ENCODE measurements at regions not wholly inside any gene's neighbourhood (a gene's known extent, or its start where the extent isn't known, plus 50 kb on each side); places are given as distances from the start of the nearest gene placed in this dataset.

DNA sequence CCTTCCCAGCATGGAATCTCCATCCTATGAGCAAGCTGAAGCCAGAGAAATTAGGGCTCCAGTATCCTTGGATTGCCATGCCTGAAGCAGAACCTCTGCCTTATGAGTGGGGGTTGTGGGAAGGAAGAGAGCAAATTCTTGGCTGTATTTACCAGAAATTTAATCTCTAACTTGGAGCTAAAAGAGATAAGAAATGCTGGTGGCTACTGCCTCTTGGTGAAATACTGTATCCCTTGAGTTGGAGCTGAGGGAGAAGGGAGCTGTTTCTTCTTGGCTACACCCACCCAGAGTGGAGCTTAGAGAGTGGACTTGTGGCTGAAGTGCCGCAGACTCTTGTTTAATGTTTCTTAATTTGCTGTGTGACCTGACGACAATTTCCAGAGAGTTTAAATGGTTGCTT is 447.3 kb downstream of the ARHGEF28 start:
- H3K27me3 ChIP-seq (ENCODE audit: control insufficient read depth in 5 of 5, insufficient read depth in 4 of 5, low read length in 5 of 5): no peaks in the 10 kb centered on the region
- no peak overlapping the region for H3K9ac ChIP-seq (ENCODE audit: low read length in 5 of 5)
- H3K9me3 ChIP-seq (ENCODE audit: control insufficient read depth in 5 of 5, low read length in 5 of 5): no peaks in the 10 kb centered on the region
- H3K27ac ChIP-seq (ENCODE audit: low read depth, low read length): no peak overlapping the region
- no peaks in the 10 kb centered on the region for H3K4me1 ChIP-seq (ENCODE audit: control insufficient read depth in 5 of 5, insufficient read depth in 5 of 5, low read length in 5 of 5)
- no peaks in the 10 kb centered on the region for H3K36me3 ChIP-seq (ENCODE audit: control insufficient read depth in 5 of 5, insufficient read depth in 5 of 5, low read length in 5 of 5)
- H3K4me3 ChIP-seq (ENCODE audit: low read depth in 1 of 5, low read length in 5 of 5): no peak overlapping the region

DNA sequence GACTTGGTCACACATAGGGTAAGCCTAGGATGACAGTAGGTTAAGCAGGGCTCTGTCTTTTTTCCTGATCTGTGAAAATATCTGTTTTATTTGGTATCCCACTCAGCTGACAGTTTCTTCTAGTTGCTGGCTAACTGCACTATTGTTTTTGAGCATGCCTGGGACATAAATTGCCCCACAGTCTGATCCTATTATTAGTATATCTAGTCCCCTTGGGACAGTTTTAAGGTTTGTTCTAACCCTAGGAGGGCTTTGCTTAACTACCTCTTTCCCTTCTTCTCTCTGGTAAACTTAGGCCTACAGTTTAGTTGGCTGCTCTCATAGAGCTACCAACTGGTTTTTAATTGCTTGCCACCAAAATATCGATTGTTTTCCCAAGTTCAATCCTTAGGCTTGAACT is 446.6 kb downstream of the ARHGEF28 start:
- H3K36me3 ChIP-seq (ENCODE audit: control insufficient read depth in 5 of 5, insufficient read depth in 5 of 5, low read length in 5 of 5): no peaks in the 10 kb centered on the region
- no peak overlapping the region for H3K27ac ChIP-seq (ENCODE audit: low read depth, low read length)
- no peaks in the 10 kb centered on the region for H3K27me3 ChIP-seq (ENCODE audit: control insufficient read depth in 5 of 5, insufficient read depth in 4 of 5, low read length in 5 of 5)
- no peaks in the 10 kb centered on the region for H3K9me3 ChIP-seq (ENCODE audit: control insufficient read depth in 5 of 5, low read length in 5 of 5)
- no peaks in the 10 kb centered on the region for H3K4me1 ChIP-seq (ENCODE audit: control insufficient read depth in 5 of 5, insufficient read depth in 5 of 5, low read length in 5 of 5)
- no peak overlapping the region for H3K9ac ChIP-seq (ENCODE audit: low read length in 5 of 5)
- no peak overlapping the region for H3K4me3 ChIP-seq (ENCODE audit: low read depth in 1 of 5, low read length in 5 of 5)

DNA sequence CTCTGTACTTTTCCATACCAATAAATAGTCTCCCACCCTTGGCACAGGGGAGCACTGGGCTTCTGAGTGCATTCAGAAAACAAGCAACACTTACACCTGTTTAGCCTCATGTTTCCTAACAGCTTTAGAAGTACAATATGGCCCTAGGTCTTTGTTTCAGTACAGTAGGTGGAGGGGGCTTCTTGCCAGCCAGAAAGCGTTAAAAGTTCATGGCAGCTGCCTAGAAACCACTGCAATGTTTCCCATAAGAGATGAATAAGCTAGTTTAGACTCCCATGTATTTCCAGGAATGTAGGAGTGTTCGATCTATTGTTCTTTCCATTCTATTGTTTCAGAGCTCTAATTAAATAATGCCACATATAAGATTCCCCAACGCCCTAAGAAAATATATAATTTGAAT is 444.8 kb downstream of the ARHGEF28 start:
- Histone ChIP-seq H3K4me1 (ENCODE audit: control insufficient read depth in 5 of 5, insufficient read depth in 5 of 5, low read length in 5 of 5) (no peaks in the 10 kb centered on the region), H3K9ac (ENCODE audit: low read length in 5 of 5) (no peak overlapping the region), H3K36me3 (ENCODE audit: control insufficient read depth in 5 of 5, insufficient read depth in 5 of 5, low read length in 5 of 5) (no peaks in the 10 kb centered on the region), H3K4me3 (ENCODE audit: low read depth in 1 of 5, low read length in 5 of 5) (no peak overlapping the region), H3K27ac (ENCODE audit: low read depth, low read length) (no peak overlapping the region), H3K27me3 (ENCODE audit: control insufficient read depth in 5 of 5, insufficient read depth in 4 of 5, low read length in 5 of 5) (no peaks in the 10 kb centered on the region), H3K9me3 (ENCODE audit: control insufficient read depth in 5 of 5, low read length in 5 of 5) (no peaks in the 10 kb centered on the region)

DNA sequence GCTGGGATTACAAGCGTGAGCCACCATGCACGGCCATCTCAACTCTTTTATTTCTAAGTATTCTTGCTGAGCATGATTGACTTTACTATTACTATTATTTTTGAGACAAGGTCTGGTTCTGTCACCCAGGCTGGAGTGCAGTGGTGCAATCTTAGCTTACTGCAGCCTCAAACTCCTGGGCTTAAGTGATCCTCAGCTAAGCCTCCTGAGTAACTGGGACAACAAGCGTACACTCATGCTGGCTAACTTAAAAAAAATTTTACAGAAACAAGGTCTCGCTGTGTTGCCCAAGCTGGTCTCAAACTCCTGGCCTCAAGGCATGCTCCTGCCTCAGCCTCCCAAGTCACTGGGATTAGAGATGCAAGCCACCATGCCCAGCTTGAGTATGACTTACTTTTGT is 443.7 kb downstream of the ARHGEF28 start:
- Histone ChIP-seq H3K27me3 (ENCODE audit: control insufficient read depth in 5 of 5, insufficient read depth in 4 of 5, low read length in 5 of 5) (no peaks in the 10 kb centered on the region), H3K36me3 (ENCODE audit: control insufficient read depth in 5 of 5, insufficient read depth in 5 of 5, low read length in 5 of 5) (no peaks in the 10 kb centered on the region), H3K4me1 (ENCODE audit: control insufficient read depth in 5 of 5, insufficient read depth in 5 of 5, low read length in 5 of 5) (no peaks in the 10 kb centered on the region), H3K4me3 (ENCODE audit: low read depth in 1 of 5, low read length in 5 of 5) (no peak overlapping the region), H3K9ac (ENCODE audit: low read length in 5 of 5) (no peak overlapping the region), H3K9me3 (ENCODE audit: control insufficient read depth in 5 of 5, low read length in 5 of 5) (no peaks in the 10 kb centered on the region), H3K27ac (ENCODE audit: low read depth, low read length) (no peak overlapping the region)

DNA sequence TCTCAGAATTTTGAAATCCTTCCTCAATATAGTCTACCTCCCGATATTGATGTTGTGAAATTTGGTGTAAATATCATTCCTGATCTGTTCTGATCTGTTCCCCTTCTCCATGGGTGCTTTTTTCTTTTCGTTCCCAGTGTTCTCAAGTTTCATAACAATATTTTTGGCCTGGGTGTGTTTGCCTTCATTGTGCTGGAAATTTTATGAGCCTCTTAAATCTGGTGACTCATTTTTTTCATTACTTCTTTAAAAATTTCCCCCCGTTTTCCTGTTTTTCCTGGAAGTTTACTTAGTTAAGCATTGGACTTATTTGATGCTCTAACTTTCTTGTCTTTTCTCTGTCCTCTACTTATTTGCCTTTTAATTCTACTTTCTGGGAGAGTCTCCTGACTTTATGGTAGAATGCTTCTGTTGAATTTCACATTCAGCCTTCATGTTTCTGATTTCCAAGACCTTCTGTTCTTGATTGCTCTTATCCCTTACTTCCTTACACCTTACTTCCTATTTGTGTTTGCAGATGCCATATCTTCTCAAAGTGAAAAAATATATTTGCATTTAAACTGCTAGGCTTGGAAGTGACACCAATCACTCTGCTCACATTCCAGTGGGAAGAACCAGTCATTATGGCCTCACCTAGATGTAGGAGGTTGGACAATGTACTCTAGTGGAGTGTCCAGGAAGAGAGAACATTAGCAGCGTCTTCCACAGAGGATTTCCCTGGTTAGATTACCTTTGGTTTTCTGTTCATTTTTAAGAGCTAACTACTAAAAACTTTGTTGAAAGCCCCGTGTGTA is 441.9 kb downstream of the ARHGEF28 start:
- Histone ChIP-seq H3K27ac (ENCODE audit: low read depth, low read length) (no peak overlapping the region), H3K9me3 (ENCODE audit: control insufficient read depth in 5 of 5, low read length in 5 of 5) (no peaks in the 10 kb centered on the region), H3K9ac (ENCODE audit: low read length in 5 of 5) (no peak overlapping the region), H3K36me3 (ENCODE audit: control insufficient read depth in 5 of 5, insufficient read depth in 5 of 5, low read length in 5 of 5) (no peaks in the 10 kb centered on the region), H3K27me3 (ENCODE audit: control insufficient read depth in 5 of 5, insufficient read depth in 4 of 5, low read length in 5 of 5) (no peaks in the 10 kb centered on the region), H3K4me3 (ENCODE audit: low read depth in 1 of 5, low read length in 5 of 5) (no peak overlapping the region), H3K4me1 (ENCODE audit: control insufficient read depth in 5 of 5, insufficient read depth in 5 of 5, low read length in 5 of 5) (no peaks in the 10 kb centered on the region)

DNA sequence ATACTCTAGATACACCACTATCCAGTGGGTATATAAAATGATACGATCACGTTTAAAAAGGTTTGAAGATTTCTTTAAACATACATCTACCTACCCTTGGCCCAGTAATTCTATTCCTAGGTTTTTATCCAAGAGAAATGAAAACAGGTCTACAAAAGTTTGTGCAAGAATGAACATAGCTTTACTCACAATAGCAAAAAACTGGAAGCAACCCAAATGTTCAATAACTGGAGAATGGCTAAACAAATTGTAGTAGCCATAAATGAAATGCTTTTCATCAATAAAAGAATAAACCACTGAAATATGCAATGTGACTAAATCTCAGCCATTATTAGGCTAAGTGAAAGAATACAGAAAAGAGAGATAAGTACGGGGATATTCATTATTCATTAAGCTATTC is 438.9 kb downstream of the ARHGEF28 start:
- Histone ChIP-seq H3K27me3 (ENCODE audit: control insufficient read depth in 5 of 5, insufficient read depth in 4 of 5, low read length in 5 of 5) (no peaks in the 10 kb centered on the region), H3K9ac (ENCODE audit: low read length in 5 of 5) (no peak overlapping the region), H3K36me3 (ENCODE audit: control insufficient read depth in 5 of 5, insufficient read depth in 5 of 5, low read length in 5 of 5) (no peaks in the 10 kb centered on the region), H3K9me3 (ENCODE audit: control insufficient read depth in 5 of 5, low read length in 5 of 5) (no peaks in the 10 kb centered on the region), H3K4me3 (ENCODE audit: low read depth in 1 of 5, low read length in 5 of 5) (no peak overlapping the region), H3K27ac (ENCODE audit: low read depth, low read length) (no peak overlapping the region), H3K4me1 (ENCODE audit: control insufficient read depth in 5 of 5, insufficient read depth in 5 of 5, low read length in 5 of 5) (no peaks in the 10 kb centered on the region)

DNA sequence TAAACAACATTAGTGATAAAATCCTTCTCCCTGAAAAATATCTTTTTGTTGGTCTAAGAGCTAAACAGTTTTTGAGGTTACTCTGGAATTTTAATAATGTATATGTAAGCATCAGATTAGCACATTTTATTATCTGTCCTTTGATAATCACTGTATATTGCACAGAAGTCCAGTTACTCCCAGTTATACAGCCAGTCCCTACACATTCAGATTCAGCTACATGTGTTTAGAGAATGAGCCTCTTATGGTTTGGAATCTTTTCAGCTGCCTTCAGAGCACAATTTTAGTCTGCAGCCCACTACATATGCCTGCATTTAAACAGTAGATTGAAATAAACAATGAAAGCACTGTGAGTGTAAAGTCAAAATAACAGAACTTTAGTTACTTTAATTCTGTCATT is 438.2 kb downstream of the ARHGEF28 start:
- Histone ChIP-seq H3K4me1 (ENCODE audit: control insufficient read depth in 5 of 5, insufficient read depth in 5 of 5, low read length in 5 of 5) (no peaks in the 10 kb centered on the region), H3K9ac (ENCODE audit: low read length in 5 of 5) (no peak overlapping the region), H3K4me3 (ENCODE audit: low read depth in 1 of 5, low read length in 5 of 5) (no peak overlapping the region), H3K27ac (ENCODE audit: low read depth, low read length) (no peak overlapping the region), H3K9me3 (ENCODE audit: control insufficient read depth in 5 of 5, low read length in 5 of 5) (no peaks in the 10 kb centered on the region), H3K36me3 (ENCODE audit: control insufficient read depth in 5 of 5, insufficient read depth in 5 of 5, low read length in 5 of 5) (no peaks in the 10 kb centered on the region), H3K27me3 (ENCODE audit: control insufficient read depth in 5 of 5, insufficient read depth in 4 of 5, low read length in 5 of 5) (no peaks in the 10 kb centered on the region)

DNA sequence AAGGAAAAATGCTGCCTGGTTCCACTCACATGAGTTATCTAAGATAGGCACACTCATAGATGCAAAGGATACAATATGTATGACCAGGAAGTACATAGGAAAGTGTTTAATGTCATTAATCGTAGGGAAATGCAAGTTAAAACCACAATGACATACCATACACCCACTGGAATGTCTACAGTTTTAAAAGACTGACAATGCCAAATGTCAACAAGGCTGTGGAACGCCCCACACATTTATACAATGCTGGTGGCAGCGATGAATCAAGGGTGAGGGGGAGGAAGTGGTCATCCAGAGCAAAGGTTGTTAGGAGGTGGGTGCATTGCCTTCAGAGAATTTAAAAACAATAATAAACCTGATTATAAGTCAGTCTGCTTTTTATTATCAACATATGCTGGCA is 437.8 kb downstream of the ARHGEF28 start:
- no peaks in the 10 kb centered on the region for H3K36me3 ChIP-seq (ENCODE audit: control insufficient read depth in 5 of 5, insufficient read depth in 5 of 5, low read length in 5 of 5)
- no peaks in the 10 kb centered on the region for H3K4me1 ChIP-seq (ENCODE audit: control insufficient read depth in 5 of 5, insufficient read depth in 5 of 5, low read length in 5 of 5)
- no peak overlapping the region for H3K9ac ChIP-seq (ENCODE audit: low read length in 5 of 5)
- H3K9me3 ChIP-seq (ENCODE audit: control insufficient read depth in 5 of 5, low read length in 5 of 5): no peaks in the 10 kb centered on the region
- no peak overlapping the region for H3K27ac ChIP-seq (ENCODE audit: low read depth, low read length)
- H3K4me3 ChIP-seq (ENCODE audit: low read depth in 1 of 5, low read length in 5 of 5): no peak overlapping the region
- H3K27me3 ChIP-seq (ENCODE audit: control insufficient read depth in 5 of 5, insufficient read depth in 4 of 5, low read length in 5 of 5): no peaks in the 10 kb centered on the region

DNA sequence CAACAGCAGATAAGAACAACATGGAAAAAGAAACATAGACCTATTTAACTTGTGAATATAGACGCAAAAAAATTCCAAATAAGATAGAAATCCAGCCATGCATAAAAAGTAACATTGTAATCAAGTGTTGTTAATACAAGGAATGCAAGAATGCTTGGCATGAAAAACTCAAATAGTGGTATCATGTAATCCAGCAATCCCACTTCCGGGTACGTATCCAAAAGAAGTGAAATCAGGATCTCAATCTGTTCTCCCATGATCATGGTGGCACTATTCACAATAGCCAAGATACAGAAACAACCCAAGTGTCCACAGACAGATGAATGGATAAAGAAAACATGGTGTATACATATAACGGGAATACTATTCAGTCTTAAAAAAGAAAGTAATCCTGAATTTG is 437.4 kb downstream of the ARHGEF28 start:
- no peaks in the 10 kb centered on the region for H3K36me3 ChIP-seq (ENCODE audit: control insufficient read depth in 5 of 5, insufficient read depth in 5 of 5, low read length in 5 of 5)
- no peaks in the 10 kb centered on the region for H3K9me3 ChIP-seq (ENCODE audit: control insufficient read depth in 5 of 5, low read length in 5 of 5)
- H3K4me3 ChIP-seq (ENCODE audit: low read depth in 1 of 5, low read length in 5 of 5): no peak overlapping the region
- no peak overlapping the region for H3K9ac ChIP-seq (ENCODE audit: low read length in 5 of 5)
- H3K4me1 ChIP-seq (ENCODE audit: control insufficient read depth in 5 of 5, insufficient read depth in 5 of 5, low read length in 5 of 5): no peaks in the 10 kb centered on the region
- H3K27ac ChIP-seq (ENCODE audit: low read depth, low read length): no peak overlapping the region
- H3K27me3 ChIP-seq (ENCODE audit: control insufficient read depth in 5 of 5, insufficient read depth in 4 of 5, low read length in 5 of 5): no peaks in the 10 kb centered on the region

DNA sequence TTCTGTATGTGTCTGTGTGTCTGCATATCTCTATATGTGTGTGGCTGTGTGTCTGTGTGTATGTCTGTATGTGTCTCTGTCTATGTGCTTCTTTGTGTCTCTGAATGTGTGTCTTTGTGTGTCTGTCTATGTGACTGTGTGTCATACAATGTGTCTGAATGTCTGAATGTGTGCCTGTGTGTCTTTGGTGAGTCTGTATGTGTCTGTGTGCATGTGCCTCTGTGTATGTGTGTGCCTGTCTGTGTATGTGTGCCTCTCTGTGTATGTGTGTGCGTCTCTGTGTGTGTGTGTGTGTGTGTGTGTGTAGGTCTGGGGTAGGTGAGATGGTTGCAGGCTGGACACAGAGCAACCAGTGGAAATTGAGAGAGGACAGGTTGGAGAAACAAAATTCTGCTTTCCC is 435.3 kb downstream of the ARHGEF28 start:
- Histone ChIP-seq H3K4me1 (ENCODE audit: control insufficient read depth in 5 of 5, insufficient read depth in 5 of 5, low read length in 5 of 5) (peaks cover 0 to 4% (median 0%) of the 10 kb centered on the region in 5 donors), H3K27ac (ENCODE audit: low read depth, low read length) (no peak overlapping the region), H3K27me3 (ENCODE audit: control insufficient read depth in 5 of 5, insufficient read depth in 4 of 5, low read length in 5 of 5) (no peaks in the 10 kb centered on the region), H3K9me3 (ENCODE audit: control insufficient read depth in 5 of 5, low read length in 5 of 5) (no peaks in the 10 kb centered on the region), H3K36me3 (ENCODE audit: control insufficient read depth in 5 of 5, insufficient read depth in 5 of 5, low read length in 5 of 5) (no peaks in the 10 kb centered on the region), H3K9ac (ENCODE audit: low read length in 5 of 5) (no peak overlapping the region), H3K4me3 (ENCODE audit: low read depth in 1 of 5, low read length in 5 of 5) (no peak overlapping the region)

Measured in subcutaneous abdominal adipose tissue (tissue), 5 donors.